LHCN-M2 (cell line): ENCODE measurements at regions not wholly inside any gene's neighbourhood (a gene's known extent, or its start where the extent isn't known, plus 50 kb on each side); places are given as distances from the start of the nearest gene placed in this dataset.
"Not testable (repeated sequence)": the region's sequence is repeated elsewhere in the genome, so short reads cannot be mapped to it uniquely, and the experiment has no call there.

ENCODE experiments used
- DNase-seq: peaks from one replicate; pipeline ENCODE4 v3.0.0-alpha.2; 2012; ENCODE audit warnings: low read depth

DNA sequence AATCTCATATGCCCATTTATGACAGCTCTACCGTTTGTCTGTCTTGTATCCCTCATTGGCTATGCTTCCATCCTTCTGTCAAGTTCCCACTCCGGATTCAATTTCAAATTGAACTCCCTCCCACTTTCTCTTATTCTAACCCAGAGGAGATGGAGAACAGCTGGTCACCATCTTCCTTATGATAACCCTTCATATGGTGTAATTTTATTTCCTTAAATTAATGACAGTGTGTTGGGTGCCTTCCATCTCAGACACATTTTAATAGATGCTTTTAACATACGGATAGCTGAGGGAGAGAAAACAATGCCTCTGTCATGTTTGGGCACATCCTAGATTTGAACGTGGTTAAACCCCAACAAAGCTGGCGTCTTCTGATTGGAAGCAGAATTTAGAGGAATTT is 103.0 kb upstream of the PLXNA2 start:
- no peak for DNase-seq

DNA sequence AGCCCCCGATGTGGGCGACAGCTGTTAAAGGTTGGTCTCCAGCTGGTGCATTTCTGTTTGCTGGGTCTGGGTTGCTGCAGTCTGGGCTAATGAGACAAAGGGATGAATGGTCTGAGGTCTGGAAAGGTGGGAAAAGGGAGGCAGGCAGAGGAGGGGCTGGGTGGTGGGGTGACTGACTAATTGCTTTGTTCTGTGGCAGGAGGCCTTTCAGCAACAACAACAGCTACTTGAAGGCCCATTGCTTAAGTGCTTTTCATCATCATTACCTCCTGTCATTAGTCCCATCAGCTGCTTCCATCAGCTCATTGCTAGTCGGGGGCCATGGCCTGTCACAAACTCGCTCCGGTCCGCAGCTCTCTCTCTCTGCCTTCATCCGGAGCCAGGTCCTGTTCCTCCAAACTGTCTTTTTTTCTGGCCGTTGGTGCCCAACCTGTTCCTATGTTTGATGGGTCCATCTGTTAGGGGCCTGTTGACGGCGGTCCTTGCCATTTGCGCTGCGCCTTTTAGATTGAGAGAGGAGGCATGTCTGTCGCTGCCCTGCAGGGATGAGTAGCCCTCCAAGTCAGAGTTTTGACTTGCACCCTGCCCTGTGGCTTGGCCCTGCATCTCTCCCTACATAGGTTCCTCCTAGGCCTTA is 105.6 kb upstream of the PLXNA2 start:
- DNase-seq: no peak

DNA sequence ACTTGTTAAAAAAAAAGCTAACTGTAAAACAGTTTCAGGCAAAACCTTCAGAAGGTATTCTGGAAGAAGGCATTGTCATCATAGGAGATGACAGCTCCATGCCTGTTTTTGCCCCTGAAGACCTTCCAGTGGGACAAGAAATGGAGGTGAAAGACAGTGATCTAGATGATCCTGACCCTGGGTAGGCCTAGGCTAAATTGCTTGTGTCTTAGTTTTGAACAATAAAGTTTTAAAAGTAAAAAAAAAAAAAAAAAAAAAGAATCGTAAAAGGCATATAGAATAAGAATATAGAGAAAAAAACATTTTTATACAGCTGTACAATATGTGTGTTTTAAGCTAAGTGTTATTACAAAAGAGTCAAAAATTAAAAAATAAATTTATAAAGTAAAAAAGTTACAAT is 106.6 kb upstream of the PLXNA2 start:
- no peak for DNase-seq

DNA sequence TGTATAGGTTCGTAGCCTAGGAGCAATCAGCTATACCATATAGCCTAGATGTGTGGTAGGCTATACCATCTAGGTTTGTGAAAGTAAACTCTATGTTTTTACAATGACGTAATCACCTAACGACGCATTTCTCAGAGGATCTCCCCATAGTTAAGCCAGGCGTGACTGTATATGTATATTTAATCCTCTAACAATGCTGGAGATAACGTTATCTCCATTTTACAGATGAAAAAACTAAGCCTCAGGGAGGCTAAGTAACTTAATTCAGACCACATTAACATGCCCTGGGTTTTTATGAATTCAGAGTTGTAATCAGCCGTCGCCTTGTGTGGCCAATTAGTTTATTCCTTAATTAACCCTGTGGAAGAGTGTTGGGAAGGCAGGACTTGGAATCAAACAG is 107.7 kb upstream of the PLXNA2 start:
- no peak for DNase-seq

DNA sequence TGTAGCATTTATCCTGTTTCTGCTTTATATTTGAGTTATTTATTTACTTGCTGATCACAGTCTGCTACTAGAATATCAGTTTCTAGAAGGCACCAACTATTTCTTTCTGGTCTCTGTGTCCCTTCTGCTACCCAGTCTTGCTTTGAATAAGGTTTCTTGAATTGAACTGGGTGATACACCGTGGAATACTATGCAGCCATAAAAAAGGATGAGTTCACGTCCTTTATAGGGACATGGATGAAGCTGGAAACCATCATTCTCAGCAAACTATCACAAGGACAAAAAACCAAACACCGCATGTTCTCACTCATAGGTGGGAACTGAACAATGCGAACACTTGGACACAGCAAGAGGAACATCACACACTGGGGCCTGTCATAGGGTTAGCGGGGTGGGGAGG is 109.6 kb upstream of the PLXNA2 start:
- DNase-seq: not testable (repeated sequence)

DNA sequence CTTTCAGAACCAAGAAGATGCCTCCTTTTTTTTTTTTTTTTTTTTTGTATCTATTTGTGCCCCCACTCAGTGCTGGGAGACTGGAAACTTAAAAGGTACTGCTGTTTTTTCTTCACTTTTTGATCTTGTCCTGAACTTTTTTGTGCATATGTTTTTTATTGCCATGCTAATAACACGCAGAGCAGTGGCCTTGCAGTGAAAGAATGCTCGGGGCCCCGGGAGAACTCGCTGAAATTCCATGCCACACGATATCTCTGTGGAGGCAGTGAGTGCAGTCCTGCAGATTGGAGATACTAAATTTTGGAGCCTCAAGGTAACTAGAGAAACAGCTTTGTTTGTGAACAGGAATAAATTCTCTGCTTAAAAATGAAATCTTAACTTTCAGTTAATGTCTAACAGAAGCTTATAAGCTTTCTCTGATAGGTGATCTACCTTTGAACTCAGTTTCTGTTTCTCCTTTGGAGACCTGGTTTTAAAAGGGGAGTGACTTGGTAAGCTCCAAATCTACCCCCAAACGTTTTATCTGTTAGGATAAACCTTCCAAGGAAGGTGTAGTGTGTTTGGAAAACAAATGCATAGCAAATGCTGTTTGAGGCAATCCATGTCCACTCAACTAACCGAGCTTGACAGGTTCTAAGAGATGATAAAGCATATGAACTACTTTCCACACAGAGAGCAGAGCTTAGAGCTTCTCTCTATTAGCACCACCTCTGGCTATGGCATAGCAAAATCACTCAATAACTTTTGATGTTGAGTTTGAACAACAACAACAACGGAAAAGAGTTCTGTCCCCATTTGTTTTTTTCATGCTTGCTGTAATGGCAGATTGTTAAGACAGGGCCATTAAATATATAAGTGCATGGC is 113.7 kb upstream of the PLXNA2 start:
- no peak for DNase-seq

DNA sequence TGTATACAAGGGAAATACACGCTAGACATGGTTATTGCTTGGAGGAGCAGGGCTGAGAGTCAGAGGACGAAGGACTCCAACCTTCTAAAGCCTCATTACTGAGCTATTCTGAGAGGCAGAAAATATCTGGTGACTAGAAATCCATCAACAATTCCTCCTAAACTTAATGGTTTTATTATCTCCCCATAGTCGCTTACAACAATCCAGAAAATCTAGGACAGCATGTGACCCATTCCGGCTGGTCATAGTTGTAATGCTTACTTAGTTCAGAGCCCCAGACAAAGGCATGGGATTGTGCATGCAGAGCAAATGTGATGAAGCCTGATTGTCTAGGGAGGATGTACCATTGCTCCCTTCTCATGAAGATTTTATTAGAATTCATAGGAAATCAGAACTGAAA is 114.5 kb upstream of the PLXNA2 start:
- no peak for DNase-seq

DNA sequence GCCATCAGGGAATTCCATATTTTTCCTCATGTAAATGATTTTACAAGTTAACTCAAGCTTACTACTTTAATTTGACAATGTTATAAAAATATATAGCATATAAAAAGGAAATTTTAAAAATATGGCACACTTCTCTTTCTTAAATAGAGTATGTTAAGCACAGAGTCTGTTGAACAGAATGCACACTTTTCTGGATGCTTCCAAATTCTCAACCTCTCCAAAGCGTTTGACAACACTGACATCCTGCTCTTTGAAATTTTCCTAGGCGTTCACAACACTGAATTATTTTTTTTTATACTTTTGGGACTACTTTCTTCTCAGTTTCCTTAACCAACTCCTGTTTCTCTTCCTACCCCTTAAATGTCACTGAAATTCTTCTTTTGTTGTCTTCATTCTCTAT is 117.8 kb upstream of the PLXNA2 start:
- no peak for DNase-seq

DNA sequence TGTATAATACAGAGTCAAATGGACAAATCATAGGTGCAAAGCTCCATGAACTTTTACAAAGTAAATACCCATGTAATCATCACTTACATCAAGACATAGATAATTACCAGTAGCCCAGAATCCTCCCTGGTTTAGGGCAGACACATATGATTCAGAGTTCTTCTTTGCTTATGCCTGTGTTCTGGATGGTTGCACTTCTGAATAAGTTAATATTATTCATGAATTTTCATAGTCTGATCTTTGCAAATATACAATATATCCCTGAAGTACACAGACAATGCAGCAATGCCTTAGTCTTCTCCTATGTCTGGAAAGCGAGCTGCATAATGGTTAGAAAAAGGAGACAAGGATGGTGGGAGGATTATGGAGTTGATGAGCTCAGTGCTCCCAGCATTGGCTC is 122.4 kb upstream of the PLXNA2 start:
- DNase-seq: no peak

DNA sequence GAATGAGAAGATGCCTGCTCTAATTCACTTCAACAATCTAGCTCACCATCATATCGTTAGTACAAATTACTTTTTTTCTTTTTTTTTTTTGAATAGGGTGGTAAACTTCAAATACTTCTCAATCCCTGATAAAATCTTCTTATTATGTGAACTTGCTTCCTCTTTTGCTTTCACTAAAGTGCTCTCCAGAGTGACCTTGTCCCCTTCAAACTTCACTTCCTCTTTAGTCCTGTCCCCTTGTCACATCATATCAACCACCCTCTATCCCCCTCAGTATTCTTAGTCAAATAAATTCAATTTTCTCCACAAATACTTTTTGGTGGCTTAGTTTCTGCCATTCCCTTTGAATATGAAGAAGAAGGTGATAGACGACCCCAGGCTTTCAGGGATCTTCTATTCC is 124.9 kb upstream of the PLXNA2 start:
- DNase-seq: no peak

DNA sequence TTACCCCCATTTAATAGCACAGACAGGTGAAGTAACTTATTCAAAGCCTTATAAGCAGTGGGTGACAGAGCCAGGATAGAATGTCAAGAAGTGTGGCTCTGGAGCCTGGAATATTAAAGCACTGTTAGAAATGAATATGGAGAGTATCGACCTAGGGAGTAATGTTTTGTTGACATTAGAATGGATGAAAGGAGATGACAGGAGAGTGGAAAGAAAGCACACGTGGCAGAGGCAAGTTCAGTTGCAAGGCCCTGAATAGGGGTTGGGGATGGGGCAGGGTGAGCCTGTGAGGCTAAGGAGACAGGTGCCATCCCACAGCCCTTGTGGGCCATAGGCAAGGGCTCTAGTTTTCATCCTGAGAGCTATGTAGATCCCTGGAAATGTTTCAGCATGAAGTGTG is 125.5 kb upstream of the PLXNA2 start:
- no peak for DNase-seq

DNA sequence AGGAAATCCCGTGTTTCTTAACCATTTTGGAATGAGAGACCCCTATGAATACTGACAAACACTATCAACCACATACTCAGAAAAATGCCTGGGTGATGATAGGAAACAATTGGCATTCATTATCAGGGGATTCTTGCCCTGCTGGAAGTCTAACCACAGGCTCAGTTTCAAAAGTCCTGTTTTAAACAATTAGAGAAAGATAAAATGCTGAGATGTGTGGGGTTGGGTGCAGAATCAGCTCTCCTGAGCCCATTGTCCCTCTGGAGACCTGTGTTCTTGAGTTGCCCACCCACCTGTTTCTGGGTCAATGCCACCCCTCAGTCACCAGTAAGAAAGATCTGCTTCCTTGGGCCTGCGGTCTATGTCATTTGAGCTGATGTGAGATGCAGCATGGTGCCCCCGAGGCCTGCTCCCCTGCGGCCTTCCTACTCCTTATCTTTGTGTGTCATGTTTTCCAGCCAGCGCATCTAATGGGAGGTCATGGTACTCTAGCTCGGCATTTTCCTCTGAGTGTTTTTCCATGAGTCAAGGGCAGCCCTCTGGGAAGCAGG is 130.3 kb upstream of the PLXNA2 start:
- DNase-seq: no peak

DNA sequence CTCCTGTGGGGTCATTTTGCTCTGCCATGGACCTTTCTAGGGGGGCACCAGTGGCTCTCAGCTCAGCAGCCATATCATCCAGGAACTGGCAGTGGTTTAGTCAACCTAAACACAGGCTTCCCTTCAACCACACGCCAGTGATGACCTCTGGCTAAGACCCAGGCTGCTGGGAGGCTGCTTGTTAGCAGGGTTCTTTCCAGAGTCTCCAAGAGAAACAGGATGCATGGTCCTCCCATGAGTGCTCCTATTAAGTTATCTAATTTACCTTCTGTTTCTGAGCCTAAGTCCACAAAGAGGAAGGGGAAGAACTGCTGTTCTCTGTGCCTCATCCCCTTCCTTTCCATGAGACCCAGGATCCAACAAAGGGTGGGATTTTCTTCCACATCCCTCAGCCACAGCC is 137.3 kb upstream of the PLXNA2 start:
- no peak for DNase-seq

DNA sequence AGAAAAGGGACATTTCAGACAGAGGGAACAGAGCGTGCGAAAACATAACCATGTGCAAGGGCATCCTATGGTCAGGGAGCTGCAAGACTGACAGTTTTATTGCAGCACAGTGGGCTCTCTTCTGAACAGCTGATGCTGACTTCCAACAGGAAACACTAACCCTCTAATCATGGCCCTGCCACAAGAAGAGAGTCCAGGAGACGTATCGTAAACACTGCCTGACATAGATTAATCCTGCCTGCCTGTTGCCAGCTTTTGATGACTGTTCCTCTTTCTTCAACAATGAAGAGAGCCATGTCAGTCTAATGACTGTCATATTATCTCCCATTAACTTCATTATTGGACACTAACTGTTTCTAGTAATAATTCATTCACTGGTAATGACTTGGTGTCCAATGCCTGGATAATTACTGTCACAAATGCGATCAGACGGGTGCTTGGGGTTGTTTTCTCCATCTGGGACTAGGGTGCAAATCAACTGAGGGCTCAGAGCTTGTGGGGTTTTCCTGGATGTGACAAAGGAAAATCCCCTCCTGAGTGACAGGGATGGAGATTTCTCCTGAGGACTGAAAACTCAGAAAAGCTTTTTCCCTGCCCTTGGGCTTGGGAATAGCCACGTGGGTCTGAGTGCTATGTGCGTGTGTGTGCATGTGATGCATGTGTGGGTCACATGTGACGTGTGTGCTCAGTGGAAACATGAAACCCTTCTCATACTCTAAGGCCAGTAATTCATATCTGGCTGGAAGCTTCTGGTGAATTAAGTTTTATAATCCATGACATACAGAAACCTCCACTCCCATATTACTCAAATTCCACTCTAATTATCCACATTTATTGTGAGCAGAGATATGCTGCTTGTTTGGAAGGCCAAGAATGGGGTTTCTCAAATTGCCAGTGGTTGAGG is 144.0 kb upstream of the PLXNA2 start:
- DNase-seq: no peak

DNA sequence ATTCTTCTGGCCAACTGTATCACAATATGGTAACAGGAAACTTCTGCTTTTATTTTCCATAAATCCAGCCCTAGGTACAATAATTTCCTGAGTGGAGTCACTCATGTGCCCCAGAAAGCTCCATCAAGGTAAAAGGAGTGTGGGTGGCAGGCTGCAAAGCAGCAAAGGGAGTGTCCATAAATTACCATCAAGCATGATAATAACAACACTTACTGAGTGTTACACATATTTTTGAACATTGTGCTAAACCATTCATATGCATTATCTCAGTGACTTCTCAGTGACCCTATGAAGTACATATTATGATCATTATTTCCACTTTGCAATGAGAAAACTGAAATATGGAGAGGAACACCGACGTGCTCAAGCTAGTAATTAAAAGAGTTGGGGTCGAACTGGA is 149.2 kb upstream of the PLXNA2 start:
- DNase-seq: no peak

DNA sequence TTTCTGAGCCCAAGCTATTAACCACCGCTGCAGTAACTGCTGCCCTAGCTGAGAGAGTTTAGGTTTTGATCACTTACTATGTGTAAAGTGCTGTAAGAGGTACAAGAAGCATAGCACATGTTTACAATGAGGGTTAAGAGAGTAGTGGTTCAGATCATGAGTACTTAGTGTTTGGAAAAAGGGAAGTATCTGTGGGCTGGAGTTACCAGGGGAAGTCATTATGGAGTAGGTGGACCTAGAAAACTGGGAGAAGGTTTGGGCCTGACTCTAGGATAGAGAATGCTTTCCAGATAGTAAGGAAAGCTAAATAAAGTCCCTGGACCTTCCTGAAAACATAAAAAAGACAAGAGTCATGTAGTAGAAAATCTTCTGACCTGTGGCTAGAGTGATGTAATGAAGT is 149.6 kb upstream of the PLXNA2 start:
- no peak for DNase-seq

DNA sequence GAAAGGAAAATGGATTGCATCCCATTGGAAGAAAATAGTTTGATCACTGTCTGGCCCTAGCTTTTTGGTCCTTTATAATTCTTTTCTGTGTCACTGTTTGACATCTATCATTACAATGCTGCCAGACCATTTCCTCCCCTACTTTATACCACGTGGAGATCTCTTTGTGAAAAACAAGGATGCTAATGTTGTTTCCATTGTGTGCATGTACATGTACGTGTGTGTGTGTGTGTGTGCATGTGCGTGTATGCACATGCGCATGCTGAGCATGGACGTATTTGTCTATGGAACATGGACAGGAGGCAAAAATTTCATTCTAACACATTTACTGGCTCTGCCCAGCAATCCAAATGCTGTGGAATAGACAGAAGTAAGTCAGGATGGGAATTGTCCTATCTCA is 153.1 kb upstream of the PLXNA2 start:
- DNase-seq: no peak

DNA sequence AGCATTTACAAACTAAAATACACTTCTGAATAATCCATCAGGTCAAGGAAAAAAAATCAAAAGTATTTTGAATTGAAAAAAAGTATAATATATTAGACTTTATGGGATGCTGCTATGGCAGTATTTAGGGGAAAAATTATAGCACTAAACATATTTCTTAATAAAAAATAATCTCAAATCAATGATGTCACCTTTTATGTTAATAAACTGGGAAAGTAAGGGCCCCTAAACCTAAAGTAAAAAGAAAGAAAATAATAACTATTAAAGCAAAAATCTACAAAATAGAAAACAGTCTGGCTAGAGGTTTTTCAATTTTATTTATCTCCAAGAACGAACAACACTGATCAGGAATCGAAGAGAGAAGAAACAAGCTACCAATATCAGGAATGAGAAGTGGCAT is 160.8 kb upstream of the PLXNA2 start:
- DNase-seq: no peak

DNA sequence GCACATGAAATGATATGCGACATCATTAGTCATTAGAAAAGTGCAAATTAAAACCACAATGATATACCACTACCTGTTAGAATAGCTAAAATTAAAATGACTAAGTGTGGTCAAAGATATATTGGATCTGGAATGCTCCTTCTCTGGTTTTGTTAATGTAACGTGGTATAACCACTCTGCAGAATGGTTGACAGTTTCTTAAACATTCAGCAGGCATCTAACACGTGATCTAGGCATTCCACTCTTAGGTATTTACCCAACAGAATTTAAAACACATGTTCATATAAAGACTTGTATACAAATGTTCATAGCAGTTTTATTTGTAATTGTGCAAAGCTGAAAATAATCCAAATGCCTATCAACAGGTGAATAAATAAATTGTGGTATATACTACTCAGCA is 165.0 kb upstream of the PLXNA2 start:
- no peak for DNase-seq

DNA sequence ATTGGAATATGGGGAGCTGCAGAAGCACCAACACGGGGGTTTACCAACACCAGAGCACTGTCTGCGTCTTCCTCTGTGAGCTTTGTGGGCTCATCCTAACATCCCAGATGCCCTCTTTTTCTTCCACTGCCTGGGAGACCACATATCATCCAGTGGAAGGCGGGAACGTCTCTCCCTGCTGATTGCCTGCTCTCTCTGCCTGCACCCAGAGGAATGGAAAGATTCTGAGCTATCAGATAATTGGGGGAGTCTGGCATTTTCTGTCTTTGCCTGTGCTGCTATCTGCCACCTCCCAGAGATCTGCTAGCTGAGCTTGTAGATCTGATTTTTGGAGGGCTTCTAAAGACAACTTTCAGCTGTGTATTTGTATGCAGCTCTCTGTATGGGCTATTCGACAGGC is 166.2 kb upstream of the PLXNA2 start:
- DNase-seq: no peak

DNA sequence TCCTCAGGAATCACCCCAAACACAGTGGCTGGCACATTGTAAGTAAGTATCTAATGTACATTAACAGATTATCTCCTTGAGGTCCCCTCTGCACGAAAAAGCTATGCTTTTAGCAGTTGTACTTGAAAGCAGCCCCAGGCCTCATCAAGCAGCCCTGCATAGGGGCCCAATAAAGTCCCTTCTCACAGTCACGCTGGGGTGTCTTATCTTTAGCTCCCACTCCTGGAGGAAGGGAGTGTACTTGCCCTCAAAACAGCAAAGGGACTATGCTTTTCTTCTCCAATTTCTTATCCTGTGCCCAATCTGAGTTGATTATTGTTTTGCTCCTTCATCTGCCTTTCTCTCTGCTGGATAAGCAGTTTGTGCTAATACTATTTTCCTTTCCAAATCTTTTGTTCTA is 168.8 kb upstream of the PLXNA2 start:
- no peak for DNase-seq

DNA sequence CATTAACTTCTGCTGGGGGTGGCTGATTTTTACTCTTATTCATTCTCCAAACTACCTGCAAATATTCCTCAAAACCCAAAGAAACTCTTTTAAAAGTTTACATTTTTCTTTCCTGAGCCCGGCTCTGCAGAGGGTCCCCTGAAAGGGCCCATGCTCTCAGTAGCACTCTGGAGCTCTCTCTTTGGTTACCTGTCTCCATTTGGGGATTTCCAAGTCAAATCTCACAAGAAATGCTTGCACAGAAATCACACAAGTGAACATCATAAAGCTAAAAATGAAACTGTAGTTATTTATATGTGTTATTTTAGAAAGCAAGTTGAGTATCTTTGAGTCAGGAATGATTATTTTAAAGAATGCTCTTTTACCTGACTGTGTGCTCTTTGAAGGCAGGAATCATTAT is 174.5 kb upstream of the PLXNA2 start:
- DNase-seq: no peak
